WTC11 (cell line): ENCODE measurements at regions not wholly inside any gene's neighbourhood (a gene's known extent, or its start where the extent isn't known, plus 50 kb on each side); places are given as distances from the start of the nearest gene placed in this dataset.
A peak's percentile ranks its signal among the peaks of the same experiment; 100 is the strongest.

ENCODE experiments used
- ATAC-seq: fragments of 200-7000 bp; cut with Tn5 transposase; 2 replicates; pipeline ENCODE4 v1.10.0; 2021; ENCODE audit warnings: mild to moderate bottlenecking, moderate library complexity
- CTCF ChIA-PET: fragments of 300-600 bp; sonication (Branson Sonifier 250); formaldehyde crosslinking; loops from one replicate; lab custom pipeline; 2021; ENCODE audit warnings: antibody characterized with exemption; lab: Charles Lee
- POLR2A ChIA-PET: fragments of 350-600 bp; sonication (Branson Sonifier 250); formaldehyde crosslinking; loops from one replicate; lab custom pipeline; 2021; ENCODE audit warnings: antibody characterized with exemption; lab: Charles Lee
- DNase-seq: peaks from one replicate; pipeline ENCODE4 v3.0.0; 2021; ENCODE audit warnings: low spot score
- H3K27ac Mint-ChIP-seq: 2 replicates; pipeline ENCODE4 v1.8.0; 2021; ENCODE audit warnings: mixed read lengths
- H3K27me3 Mint-ChIP-seq: 2 replicates; pipeline ENCODE4 v1.8.0; 2021; ENCODE audit warnings: low read depth, mild to moderate bottlenecking, moderate library complexity, mixed read lengths
- H3K36me3 Mint-ChIP-seq: 2 replicates; pipeline ENCODE4 v1.8.0; 2021; ENCODE audit warnings: mixed read lengths
- H3K4me1 Mint-ChIP-seq: 2 replicates; pipeline ENCODE4 v1.8.0; 2022; ENCODE audit warnings: mixed read lengths
- H3K4me3 Mint-ChIP-seq: 2 replicates; pipeline ENCODE4 v1.8.0; 2021; ENCODE audit warnings: mild to moderate bottlenecking, moderate library complexity, mixed read lengths
- H3K9me3 Mint-ChIP-seq: 2 replicates; pipeline ENCODE4 v1.8.0; 2021; ENCODE audit warnings: mixed read lengths
- AFF4 ChIP-seq: sonication (generic); formaldehyde crosslinking; IDR thresholded peaks from 2 replicates; pipeline ENCODE4 v1.8.1; 2023; ENCODE audit warnings: mild to moderate bottlenecking, missing genetic modification reagents, borderline replicate concordance
- CBFB ChIP-seq: sonication (generic); formaldehyde crosslinking; IDR thresholded peaks from 2 replicates; pipeline ENCODE4 v1.8.1; 2022; ENCODE audit warnings: mild to moderate bottlenecking, low read depth, missing genetic modification reagents
- ERG ChIP-seq: fragments of 250-450 bp; sonication (Bioruptor Pico); IDR thresholded peaks from 2 replicates; pipeline ENCODE4 v1.8.0; 2021; ENCODE audit warnings: mild to moderate bottlenecking
- FOXK1 ChIP-seq: sonication (generic); formaldehyde crosslinking; IDR thresholded peaks from 2 replicates; pipeline ENCODE4 v1.8.0; 2022; ENCODE audit warnings: mild to moderate bottlenecking, moderate library complexity, missing genetic modification reagents
- HMGA2 ChIP-seq: fragments of 250-450 bp; sonication (Bioruptor Pico); IDR thresholded peaks from 2 replicates; pipeline ENCODE4 v1.4.0; 2021; ENCODE audit warnings: mild to moderate bottlenecking, moderate library complexity
- JAZF1 ChIP-seq: fragments of 250-450 bp; sonication (Bioruptor Pico); IDR thresholded peaks from 2 replicates; pipeline ENCODE4 v1.9.0; 2021; ENCODE audit warnings: moderate library complexity, mild to moderate bottlenecking, inconsistent platforms
- KAT7 ChIP-seq: sonication (generic); formaldehyde crosslinking; IDR thresholded peaks from 2 replicates; pipeline ENCODE4 v1.8.1; 2023; ENCODE audit warnings: missing genetic modification reagents, mild to moderate bottlenecking, borderline replicate concordance
- NR1H2 ChIP-seq: sonication (generic); formaldehyde crosslinking; IDR thresholded peaks from 2 replicates; pipeline ENCODE4 v1.9.0; 2021; ENCODE audit warnings: mild to moderate bottlenecking, moderate library complexity, missing genetic modification reagents
- SMAD3 ChIP-seq: sonication (generic); formaldehyde crosslinking; IDR thresholded peaks from 2 replicates; pipeline ENCODE4 v1.8.0; 2022; ENCODE audit warnings: missing genetic modification reagents, mild to moderate bottlenecking, borderline replicate concordance
- SMAD4 ChIP-seq: sonication (generic); formaldehyde crosslinking; IDR thresholded peaks from 2 replicates; pipeline ENCODE4 v1.8.0; 2022; ENCODE audit warnings: mild to moderate bottlenecking, missing genetic modification reagents
- SOX15 ChIP-seq: fragments of 250-450 bp; sonication (Bioruptor Pico); IDR thresholded peaks from 2 replicates; pipeline ENCODE4 v1.9.0; 2021; ENCODE audit warnings: mild to moderate bottlenecking
- TCF7 ChIP-seq: sonication (generic); formaldehyde crosslinking; IDR thresholded peaks from 2 replicates; pipeline ENCODE4 v1.8.0; 2022; ENCODE audit warnings: mild to moderate bottlenecking, low read depth, missing genetic modification reagents, moderate library complexity
- TP53 ChIP-seq: sonication (generic); formaldehyde crosslinking; IDR thresholded peaks from 2 replicates; pipeline ENCODE4 v1.8.1; 2023; ENCODE audit warnings: mild to moderate bottlenecking, missing genetic modification reagents
- ZBTB21 ChIP-seq: sonication (generic); formaldehyde crosslinking; IDR thresholded peaks from 2 replicates; pipeline ENCODE4 v1.8.1; 2023; ENCODE audit warnings: mild to moderate bottlenecking, missing genetic modification reagents, borderline replicate concordance
- ZMAT4 ChIP-seq: fragments of 250-450 bp; sonication (Bioruptor Pico); IDR thresholded peaks from 2 replicates; pipeline ENCODE4 v1.9.0; 2021; ENCODE audit warnings: mild to moderate bottlenecking
- ZNF138 ChIP-seq: sonication (generic); formaldehyde crosslinking; conservative IDR thresholded peaks from 2 replicates; pipeline ENCODE4 v1.8.1; 2022; ENCODE audit warnings: mild to moderate bottlenecking, moderate library complexity, missing genetic modification reagents
- ZNF232 ChIP-seq: sonication (generic); formaldehyde crosslinking; IDR thresholded peaks from 2 replicates; pipeline ENCODE4 v1.8.0; 2022; ENCODE audit warnings: mild to moderate bottlenecking, missing genetic modification reagents
- ZNF425 ChIP-seq: fragments of 250-450 bp; sonication (Bioruptor Pico); conservative IDR thresholded peaks from 2 replicates; pipeline ENCODE4 v1.9.0; 2021; ENCODE audit warnings: mild to moderate bottlenecking
- ZNF671 ChIP-seq: fragments of 250-450 bp; sonication (Bioruptor Pico); IDR thresholded peaks from 2 replicates; pipeline ENCODE4 v1.8.0; 2021; ENCODE audit warnings: mild to moderate bottlenecking
- TF ChIP-seq, protein P1 (sequence below): sonication (generic); formaldehyde crosslinking; IDR thresholded peaks from 2 replicates; pipeline ENCODE4 v1.8.0; 2022; ENCODE audit warnings: missing genetic modification reagents
- TF ChIP-seq, protein P2 (sequence below): sonication (generic); formaldehyde crosslinking; IDR thresholded peaks from 2 replicates; pipeline ENCODE4 v1.8.0; 2022; ENCODE audit warnings: mild to moderate bottlenecking, missing genetic modification reagents

GRCh38 chr6:151709329-151709728, 98.2 kb upstream of the ESR1 start:
- Mint-ChIP-seq H3K27ac (no peak overlapping the region), H3K27me3 (0 out of 2 replicates have a peak, but pooled peaks cover 2% of the 10 kb centered on the region), H3K4me1 (peaks cover 3% of the 10 kb centered on the region; the same call in 1 of the 2 replicates), H3K36me3 (peaks cover 20% of the 10 kb centered on the region), H3K9me3 (peaks cover 30% of the 10 kb centered on the region), H3K4me3 (no peak overlapping the region)
- TF ChIP-seq ZBTB21 (CRISPR knock-in tag) (no peak), ERG (no peak), JAZF1 (CRISPR knock-in tag) (no peak)
- TF ChIP-seq, protein P1, sequence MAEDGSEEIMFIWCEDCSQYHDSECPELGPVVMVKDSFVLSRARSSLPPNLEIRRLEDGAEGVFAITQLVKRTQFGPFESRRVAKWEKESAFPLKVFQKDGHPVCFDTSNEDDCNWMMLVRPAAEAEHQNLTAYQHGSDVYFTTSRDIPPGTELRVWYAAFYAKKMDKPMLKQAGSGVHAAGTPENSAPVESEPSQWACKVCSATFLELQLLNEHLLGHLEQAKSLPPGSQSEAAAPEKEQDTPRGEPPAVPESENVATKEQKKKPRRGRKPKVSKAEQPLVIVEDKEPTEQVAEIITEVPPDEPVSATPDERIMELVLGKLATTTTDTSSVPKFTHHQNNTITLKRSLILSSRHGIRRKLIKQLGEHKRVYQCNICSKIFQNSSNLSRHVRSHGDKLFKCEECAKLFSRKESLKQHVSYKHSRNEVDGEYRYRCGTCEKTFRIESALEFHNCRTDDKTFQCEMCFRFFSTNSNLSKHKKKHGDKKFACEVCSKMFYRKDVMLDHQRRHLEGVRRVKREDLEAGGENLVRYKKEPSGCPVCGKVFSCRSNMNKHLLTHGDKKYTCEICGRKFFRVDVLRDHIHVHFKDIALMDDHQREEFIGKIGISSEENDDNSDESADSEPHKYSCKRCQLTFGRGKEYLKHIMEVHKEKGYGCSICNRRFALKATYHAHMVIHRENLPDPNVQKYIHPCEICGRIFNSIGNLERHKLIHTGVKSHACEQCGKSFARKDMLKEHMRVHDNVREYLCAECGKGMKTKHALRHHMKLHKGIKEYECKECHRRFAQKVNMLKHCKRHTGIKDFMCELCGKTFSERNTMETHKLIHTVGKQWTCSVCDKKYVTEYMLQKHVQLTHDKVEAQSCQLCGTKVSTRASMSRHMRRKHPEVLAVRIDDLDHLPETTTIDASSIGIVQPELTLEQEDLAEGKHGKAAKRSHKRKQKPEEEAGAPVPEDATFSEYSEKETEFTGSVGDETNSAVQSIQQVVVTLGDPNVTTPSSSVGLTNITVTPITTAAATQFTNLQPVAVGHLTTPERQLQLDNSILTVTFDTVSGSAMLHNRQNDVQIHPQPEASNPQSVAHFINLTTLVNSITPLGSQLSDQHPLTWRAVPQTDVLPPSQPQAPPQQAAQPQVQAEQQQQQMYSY (CRISPR knock-in tag): no peak
- DNase-seq (no peak), ATAC-seq (no peak)
- POLR2A ChIA-PET: no interaction called here
- CTCF ChIA-PET: no interaction called here

GRCh38 chr6:151716526-151716932, 91.0 kb upstream of the ESR1 start:
- Mint-ChIP-seq H3K4me1 (peaks cover 11% of the 10 kb centered on the region), H3K9me3 (peaks cover 37% of the 10 kb centered on the region), H3K4me3 (no peak overlapping the region), H3K27me3 (peaks cover 2% of the 10 kb centered on the region; the same call in 1 of the 2 replicates), H3K36me3 (peaks cover 30% of the 10 kb centered on the region), H3K27ac (peak overlapping the region; percentile 64; the same call in 1 of the 2 replicates)
- DNase-seq: peak; percentile 49
- ATAC-seq: peak; percentile 24; the same call in 1 of the 2 replicates
- ChIA-PET POLR2A (no interaction called here), CTCF (interaction anchor here (1.4 kb wide), 1 partner anchor 24 kb away, joined by 3 read pairs; no protein-coding TSS in a partner anchor)
- TF ChIP-seq FOXK1 (CRISPR knock-in tag) (peak; percentile 87), ZNF138 (CRISPR knock-in tag) (no peak), ZNF425 (no peak), NR1H2 (no peak), HMGA2 (CRISPR knock-in tag) (no peak), SOX15 (CRISPR knock-in tag) (no peak), SMAD3 (CRISPR knock-in tag) (no peak), ZMAT4 (CRISPR knock-in tag) (no peak), JAZF1 (CRISPR knock-in tag) (no peak), CBFB (CRISPR knock-in tag) (no peak), KAT7 (no peak), ZNF671 (CRISPR knock-in tag) (no peak), ZNF232 (CRISPR knock-in tag) (no peak), TCF7 (CRISPR knock-in tag) (no peak), SMAD4 (CRISPR knock-in tag) (no peak), AFF4 (CRISPR knock-in tag) (no peak), TP53 (CRISPR knock-in tag) (no peak)
- TF ChIP-seq, protein P2, sequence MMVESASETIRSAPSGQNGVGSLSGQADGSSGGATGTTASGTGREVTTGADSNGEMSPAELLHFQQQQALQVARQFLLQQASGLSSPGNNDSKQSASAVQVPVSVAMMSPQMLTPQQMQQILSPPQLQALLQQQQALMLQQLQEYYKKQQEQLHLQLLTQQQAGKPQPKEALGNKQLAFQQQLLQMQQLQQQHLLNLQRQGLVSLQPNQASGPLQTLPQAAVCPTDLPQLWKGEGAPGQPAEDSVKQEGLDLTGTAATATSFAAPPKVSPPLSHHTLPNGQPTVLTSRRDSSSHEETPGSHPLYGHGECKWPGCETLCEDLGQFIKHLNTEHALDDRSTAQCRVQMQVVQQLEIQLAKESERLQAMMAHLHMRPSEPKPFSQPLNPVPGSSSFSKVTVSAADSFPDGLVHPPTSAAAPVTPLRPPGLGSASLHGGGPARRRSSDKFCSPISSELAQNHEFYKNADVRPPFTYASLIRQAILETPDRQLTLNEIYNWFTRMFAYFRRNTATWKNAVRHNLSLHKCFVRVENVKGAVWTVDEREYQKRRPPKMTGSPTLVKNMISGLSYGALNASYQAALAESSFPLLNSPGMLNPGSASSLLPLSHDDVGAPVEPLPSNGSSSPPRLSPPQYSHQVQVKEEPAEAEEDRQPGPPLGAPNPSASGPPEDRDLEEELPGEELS (CRISPR knock-in tag): no peak
